ENCODE measurements at regions not wholly inside any gene's neighbourhood (a gene's known extent, or its start where the extent isn't known, plus 50 kb on each side); places are given as distances from the start of the nearest gene placed in this dataset.

DNA sequence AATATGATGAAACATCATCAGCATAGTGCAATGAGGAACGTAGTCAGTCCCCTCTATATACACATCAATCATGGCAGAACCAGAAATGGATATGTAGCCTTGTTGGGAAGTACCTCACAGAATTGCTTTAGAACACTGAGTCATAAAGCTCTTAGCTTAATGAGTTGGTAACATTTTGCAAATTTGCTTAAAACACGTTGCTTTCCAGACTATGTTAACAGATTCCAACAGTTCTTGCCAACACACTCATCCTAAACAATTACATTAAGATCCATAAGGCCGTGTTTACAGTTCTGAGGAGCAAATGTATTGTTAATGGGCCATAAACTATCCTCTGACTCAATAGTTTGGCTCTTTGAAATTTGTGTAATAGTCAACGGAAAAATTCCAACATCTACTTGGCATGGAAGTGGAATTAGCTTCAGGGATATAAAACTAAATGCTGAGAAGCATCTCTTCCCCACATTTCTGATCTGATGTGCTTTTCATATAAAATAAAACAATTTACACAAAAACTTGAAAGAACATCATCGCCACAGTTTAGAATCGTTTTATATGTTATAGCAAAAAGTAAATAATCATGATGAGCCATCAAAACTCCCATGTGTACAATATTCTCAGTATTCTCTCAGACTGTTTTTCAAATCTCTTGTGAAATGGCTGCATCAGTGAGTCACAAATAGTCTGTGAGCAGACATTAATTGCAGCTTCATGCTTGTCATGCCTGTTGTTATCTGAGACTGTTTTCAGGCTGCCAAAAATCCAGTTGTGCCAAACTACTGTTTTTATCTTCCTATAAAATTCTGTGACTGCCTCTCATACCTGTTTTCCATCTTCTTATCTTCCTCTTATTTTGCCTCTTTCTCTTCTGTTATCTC lies 291.9 kb downstream of the COX7C start:
- TF ChIP-seq, protein P1, sequence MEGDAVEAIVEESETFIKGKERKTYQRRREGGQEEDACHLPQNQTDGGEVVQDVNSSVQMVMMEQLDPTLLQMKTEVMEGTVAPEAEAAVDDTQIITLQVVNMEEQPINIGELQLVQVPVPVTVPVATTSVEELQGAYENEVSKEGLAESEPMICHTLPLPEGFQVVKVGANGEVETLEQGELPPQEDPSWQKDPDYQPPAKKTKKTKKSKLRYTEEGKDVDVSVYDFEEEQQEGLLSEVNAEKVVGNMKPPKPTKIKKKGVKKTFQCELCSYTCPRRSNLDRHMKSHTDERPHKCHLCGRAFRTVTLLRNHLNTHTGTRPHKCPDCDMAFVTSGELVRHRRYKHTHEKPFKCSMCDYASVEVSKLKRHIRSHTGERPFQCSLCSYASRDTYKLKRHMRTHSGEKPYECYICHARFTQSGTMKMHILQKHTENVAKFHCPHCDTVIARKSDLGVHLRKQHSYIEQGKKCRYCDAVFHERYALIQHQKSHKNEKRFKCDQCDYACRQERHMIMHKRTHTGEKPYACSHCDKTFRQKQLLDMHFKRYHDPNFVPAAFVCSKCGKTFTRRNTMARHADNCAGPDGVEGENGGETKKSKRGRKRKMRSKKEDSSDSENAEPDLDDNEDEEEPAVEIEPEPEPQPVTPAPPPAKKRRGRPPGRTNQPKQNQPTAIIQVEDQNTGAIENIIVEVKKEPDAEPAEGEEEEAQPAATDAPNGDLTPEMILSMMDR (IDR thresholded peaks at IDR 0.05): no peak
- TF ChIP-seq POLR2A (IDR thresholded peaks at IDR 0.05): no peak
- H3K36me3 ChIP-seq: no peaks in the 10 kb centered on the region
- DNase-seq: no peak
- intact Hi-C loops (cut with DNase I): no loop called here
- H3K4me1 ChIP-seq: no peaks in the 10 kb centered on the region
- no peaks in the 10 kb centered on the region for H3K27me3 ChIP-seq
- no peaks in the 10 kb centered on the region for H3K9me3 ChIP-seq
- H3K27ac ChIP-seq: no peak overlapping the region
- H3K4me3 ChIP-seq (replicated peaks in 1 of 3): no peak overlapping the region
- 55 to 61% methylated on average over 6 of the region's 6 CpGs for WGBS, 2 donors

DNA sequence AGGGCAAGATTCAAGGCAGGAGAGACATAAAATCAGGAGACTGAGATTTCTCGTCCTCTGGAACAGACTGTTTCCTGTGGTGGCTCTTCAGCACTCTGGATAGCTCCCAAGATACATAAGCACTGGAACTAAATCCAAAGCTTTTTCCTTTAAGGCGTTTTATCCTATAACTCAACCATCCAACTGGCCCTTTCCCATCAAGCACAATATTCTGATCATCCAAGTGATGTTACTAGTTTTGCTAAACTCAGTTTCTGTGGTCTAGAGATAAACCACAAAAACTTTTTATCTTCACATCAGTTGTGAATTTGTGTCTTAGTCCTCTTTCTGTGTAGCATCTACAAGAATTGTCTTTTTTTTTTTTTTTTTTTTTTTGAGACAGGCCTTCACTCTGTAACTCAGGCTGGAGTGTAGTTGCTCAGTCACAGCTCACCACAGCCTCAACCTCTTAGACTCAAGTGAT lies 299.4 kb downstream of the COX7C start:
- H3K4me3 ChIP-seq (replicated peaks in 1 of 3): no peak overlapping the region
- TF ChIP-seq POLR2A (IDR thresholded peaks at IDR 0.05): no peak
- TF ChIP-seq, protein P1 (IDR thresholded peaks at IDR 0.05): no peak
- intact Hi-C loops (cut with DNase I): no loop called here
- no peak overlapping the region for H3K27ac ChIP-seq
- H3K36me3 ChIP-seq: no peaks in the 10 kb centered on the region
- no peak for DNase-seq
- no peaks in the 10 kb centered on the region for H3K4me1 ChIP-seq
- no peaks in the 10 kb centered on the region for H3K27me3 ChIP-seq
- WGBS, 2 donors: 24 to 30% methylated on average over 2 of the region's 2 CpGs
- H3K9me3 ChIP-seq: no peaks in the 10 kb centered on the region

DNA sequence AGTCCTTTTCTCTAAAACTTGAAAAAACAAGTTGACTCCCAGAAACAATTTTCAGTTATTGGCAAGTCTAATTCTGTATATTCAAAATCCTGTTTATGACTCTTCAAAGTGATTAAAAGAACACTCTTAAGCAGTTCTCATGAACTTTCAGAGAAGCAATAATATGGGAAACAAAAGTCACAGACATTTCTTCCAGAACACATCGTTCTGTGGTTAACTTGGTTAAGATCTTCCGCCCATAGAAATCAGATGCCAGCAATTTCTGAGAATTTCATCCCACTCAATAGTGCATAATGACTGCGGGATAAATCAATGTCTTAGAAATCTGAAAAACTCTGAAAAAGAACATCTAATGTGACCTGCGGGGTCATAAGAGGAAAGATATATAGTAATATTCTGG lies 300.5 kb downstream of the COX7C start:
- Histone ChIP-seq H3K4me1 (no peaks in the 10 kb centered on the region), H3K4me3 (replicated peaks in 1 of 3) (no peak overlapping the region), H3K9me3 (no peaks in the 10 kb centered on the region), H3K27ac (no peak overlapping the region), H3K36me3 (no peaks in the 10 kb centered on the region), H3K27me3 (no peaks in the 10 kb centered on the region)
- WGBS, 2 donors: 62 to 71% methylated on average over 4 of the region's 4 CpGs
- TF ChIP-seq, protein P1 (IDR thresholded peaks at IDR 0.05): no peak
- no peak for TF ChIP-seq POLR2A (IDR thresholded peaks at IDR 0.05)
- intact Hi-C loops (cut with DNase I): no loop called here
- no peak for DNase-seq

DNA sequence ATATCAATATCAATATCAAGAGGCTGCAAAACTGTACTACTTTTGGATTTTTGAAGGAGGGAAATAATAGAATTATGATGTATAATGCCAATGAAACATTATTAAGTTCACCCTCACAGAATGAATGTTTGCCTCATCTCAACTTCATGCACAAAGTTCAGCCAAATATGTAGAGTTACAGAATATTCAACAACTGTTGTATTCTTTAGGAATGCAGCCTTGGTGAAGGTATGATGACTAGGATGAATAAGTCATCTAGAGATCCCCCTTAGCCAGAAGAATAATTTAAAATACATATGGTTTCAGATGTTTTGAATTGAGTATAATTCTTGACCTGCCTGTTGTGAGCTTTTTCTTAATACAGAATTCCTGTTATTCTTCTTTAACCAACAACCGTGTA lies 308.3 kb downstream of the COX7C start:
- DNase-seq: no peak
- intact Hi-C loops (cut with DNase I): no loop called here
- Histone ChIP-seq H3K4me3 (replicated peaks in 1 of 3) (no peak overlapping the region), H3K36me3 (no peaks in the 10 kb centered on the region), H3K9me3 (no peaks in the 10 kb centered on the region), H3K4me1 (no peaks in the 10 kb centered on the region), H3K27me3 (no peaks in the 10 kb centered on the region), H3K27ac (no peak overlapping the region)
- WGBS, 2 donors: 85 to 86% methylated on average over 1 of the region's 1 CpG
- TF ChIP-seq, protein P1 (IDR thresholded peaks at IDR 0.05): no peak
- no peak for TF ChIP-seq POLR2A (IDR thresholded peaks at IDR 0.05)

DNA sequence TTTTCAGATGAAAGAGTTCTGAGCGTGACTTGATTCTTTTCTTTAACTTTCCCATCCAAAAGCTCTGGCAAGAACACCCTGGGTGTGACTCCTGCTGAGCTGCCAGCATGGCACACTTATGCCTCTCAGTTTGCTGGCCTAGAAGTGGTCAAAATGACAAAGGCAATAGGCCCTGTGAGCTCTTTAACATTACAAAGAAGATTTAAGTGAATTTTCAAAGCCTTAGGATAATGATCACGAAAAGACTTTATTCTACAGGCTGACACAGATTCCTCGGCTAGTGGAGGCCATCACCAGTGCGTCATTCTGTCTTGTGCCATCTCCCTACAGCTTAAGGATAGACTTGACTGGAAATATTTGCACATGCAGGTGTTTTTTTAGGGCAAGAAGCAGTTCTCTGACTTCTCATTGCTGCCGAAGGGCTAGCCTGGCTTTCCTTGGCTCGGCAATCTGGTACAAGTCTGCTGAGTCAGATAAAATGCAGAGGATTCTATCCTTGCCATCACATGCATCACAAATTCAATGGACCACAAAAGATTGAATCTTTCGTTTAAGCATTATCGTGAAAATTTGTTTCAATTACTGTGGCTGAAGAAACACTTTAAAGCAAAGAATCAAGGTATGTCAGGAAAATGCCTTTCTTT lies 311.5 kb downstream of the COX7C start:
- WGBS, 2 donors: 48 to 57% methylated on average over 8 of the region's 8 CpGs
- DNase-seq: no peak
- Histone ChIP-seq H3K9me3 (no peaks in the 10 kb centered on the region), H3K27ac (no peak overlapping the region), H3K4me3 (replicated peaks in 1 of 3) (no peak overlapping the region), H3K36me3 (no peaks in the 10 kb centered on the region), H3K4me1 (no peaks in the 10 kb centered on the region), H3K27me3 (no peaks in the 10 kb centered on the region)
- intact Hi-C loops (cut with DNase I): no loop called here
- TF ChIP-seq POLR2A (IDR thresholded peaks at IDR 0.05): no peak

Data from thyroid gland (tissue), 4 donors.